ENCODE measurements at regions not wholly inside any gene's neighbourhood (a gene's known extent, or its start where the extent isn't known, plus 50 kb on each side); places are given as distances from the start of the nearest gene placed in this dataset.
A peak's percentile ranks its signal among the peaks of the same experiment; 100 is the strongest.

DNA sequence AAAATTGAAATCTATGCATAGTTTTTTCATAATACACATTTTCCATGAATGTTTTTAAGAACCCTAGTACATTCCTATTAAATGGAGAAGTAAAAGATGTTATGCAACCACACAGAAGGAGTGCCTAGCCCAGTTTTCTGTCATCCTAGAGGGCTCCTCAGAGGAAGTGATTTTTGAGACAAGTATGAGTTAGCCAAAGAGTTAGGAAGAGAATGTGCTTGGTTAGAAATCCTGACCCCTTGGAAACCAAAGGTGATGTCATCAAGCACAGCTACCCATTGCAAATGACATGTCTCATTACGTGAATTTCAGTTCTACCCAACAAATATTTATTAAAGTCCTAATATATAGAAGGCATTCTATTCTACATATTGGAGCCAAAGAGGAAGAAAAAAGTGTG lies 88.9 kb upstream of the TNFSF4 start:
- Histone ChIP-seq H3K27ac (ENCODE audit: low read depth, low read length) (no peak overlapping the region), H3K27me3 (ENCODE audit: control insufficient read depth in 2 of 2, insufficient read depth in 2 of 2, low read length in 2 of 2) (no peaks in the 10 kb centered on the region), H3K36me3 (ENCODE audit: control insufficient read depth in 2 of 3, insufficient read depth in 3 of 3, low read length in 3 of 3) (no peaks in the 10 kb centered on the region), H3K4me3 (ENCODE audit: low read length) (no peak overlapping the region), H3K4me1 (ENCODE audit: control insufficient read depth in 2 of 2, insufficient read depth in 2 of 2, low read length in 2 of 2) (peaks cover 0 to 6% of the 10 kb centered on the region in 2 donors), H3K9me3 (ENCODE audit: control insufficient read depth in 2 of 3, low read length in 3 of 3) (no peaks in the 10 kb centered on the region)
- H3K27ac Mint-ChIP-seq, result no peak overlapping the region
- peaks cover 1 to 14% (median 6%) of the 10 kb centered on the region in 5 donors for H3K36me3 Mint-ChIP-seq
- peaks cover 0 to 14% (median 1%) of the 10 kb centered on the region in 11 donors for H3K9me3 Mint-ChIP-seq
- ChIA-PET CTCF (no interaction called here), POLR2A (no interaction called here)
- H3K4me3 Mint-ChIP-seq, result no peak overlapping the region
- DNase-seq (no peak), ATAC-seq (peak; percentile 59)
- intact Hi-C loops (cut with micrococcal nuclease), result no loop called here
- H3K4me1 Mint-ChIP-seq, result peaks cover 14 to 28% (median 22%) of the 10 kb centered on the region in 7 donors
- peaks cover 0 to 30% (median 0%) of the 10 kb centered on the region in 5 donors for H3K27me3 Mint-ChIP-seq

DNA sequence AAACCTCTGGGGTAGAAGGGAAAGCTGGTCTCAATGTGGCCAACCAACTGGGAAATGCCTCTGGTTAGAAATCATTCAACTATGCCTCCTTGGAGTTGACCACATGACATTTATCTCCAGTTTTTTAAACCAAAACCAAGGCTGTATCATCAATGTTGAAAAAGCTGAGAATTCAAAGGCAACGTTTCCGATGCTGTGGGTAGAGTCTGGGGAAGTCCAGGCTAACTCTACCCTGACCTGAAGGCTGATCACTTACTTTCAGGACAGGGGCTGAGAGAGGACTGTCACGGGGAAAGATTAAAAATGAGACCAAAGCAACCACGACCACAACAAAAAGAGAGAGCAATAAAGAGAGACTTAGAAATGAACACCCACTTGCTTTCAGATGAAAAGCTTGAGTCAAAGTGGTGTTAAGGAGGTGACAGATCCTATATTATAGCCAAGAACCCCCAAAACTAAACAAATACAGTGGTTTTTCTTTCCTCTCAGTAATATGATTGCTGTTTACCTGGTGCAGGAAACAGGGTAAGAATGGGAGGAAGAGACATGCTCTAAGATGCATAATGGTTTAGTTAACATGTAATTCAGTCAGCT lies 90.8 kb upstream of the TNFSF4 start:
- H3K4me3 ChIP-seq (ENCODE audit: low read length), result no peak overlapping the region
- H3K9me3 ChIP-seq (ENCODE audit: control insufficient read depth in 2 of 3, low read length in 3 of 3), result no peaks in the 10 kb centered on the region
- Mint-ChIP-seq H3K27ac (peak overlapping the region in 2 of 9 donors; percentile 4 to 60), H3K27me3 (peaks cover 0 to 17% (median 0%) of the 10 kb centered on the region in 5 donors), H3K36me3 (peaks cover 0 to 9% (median 3%) of the 10 kb centered on the region in 5 donors), H3K4me1 (peaks cover 16 to 28% (median 20%) of the 10 kb centered on the region in 7 donors), H3K4me3 (peak overlapping the region in 3 of 10 donors; percentile 6 to 18 (median 11)), H3K9me3 (peaks cover 0 to 2% (median 0%) of the 10 kb centered on the region in 11 donors)
- no peaks in the 10 kb centered on the region for H3K27me3 ChIP-seq (ENCODE audit: control insufficient read depth in 2 of 2, insufficient read depth in 2 of 2, low read length in 2 of 2)
- peaks cover 0 to 6% of the 10 kb centered on the region in 2 donors for H3K4me1 ChIP-seq (ENCODE audit: control insufficient read depth in 2 of 2, insufficient read depth in 2 of 2, low read length in 2 of 2)
- no peaks in the 10 kb centered on the region for H3K36me3 ChIP-seq (ENCODE audit: control insufficient read depth in 2 of 3, insufficient read depth in 3 of 3, low read length in 3 of 3)
- DNase-seq (peak in 1 of 9 donors; percentile 37), ATAC-seq (peak; percentile 34)
- ChIA-PET POLR2A (no interaction called here), CTCF (no interaction called here)
- intact Hi-C loops (cut with micrococcal nuclease), result no loop called here
- no peak overlapping the region for H3K27ac ChIP-seq (ENCODE audit: low read depth, low read length)

DNA sequence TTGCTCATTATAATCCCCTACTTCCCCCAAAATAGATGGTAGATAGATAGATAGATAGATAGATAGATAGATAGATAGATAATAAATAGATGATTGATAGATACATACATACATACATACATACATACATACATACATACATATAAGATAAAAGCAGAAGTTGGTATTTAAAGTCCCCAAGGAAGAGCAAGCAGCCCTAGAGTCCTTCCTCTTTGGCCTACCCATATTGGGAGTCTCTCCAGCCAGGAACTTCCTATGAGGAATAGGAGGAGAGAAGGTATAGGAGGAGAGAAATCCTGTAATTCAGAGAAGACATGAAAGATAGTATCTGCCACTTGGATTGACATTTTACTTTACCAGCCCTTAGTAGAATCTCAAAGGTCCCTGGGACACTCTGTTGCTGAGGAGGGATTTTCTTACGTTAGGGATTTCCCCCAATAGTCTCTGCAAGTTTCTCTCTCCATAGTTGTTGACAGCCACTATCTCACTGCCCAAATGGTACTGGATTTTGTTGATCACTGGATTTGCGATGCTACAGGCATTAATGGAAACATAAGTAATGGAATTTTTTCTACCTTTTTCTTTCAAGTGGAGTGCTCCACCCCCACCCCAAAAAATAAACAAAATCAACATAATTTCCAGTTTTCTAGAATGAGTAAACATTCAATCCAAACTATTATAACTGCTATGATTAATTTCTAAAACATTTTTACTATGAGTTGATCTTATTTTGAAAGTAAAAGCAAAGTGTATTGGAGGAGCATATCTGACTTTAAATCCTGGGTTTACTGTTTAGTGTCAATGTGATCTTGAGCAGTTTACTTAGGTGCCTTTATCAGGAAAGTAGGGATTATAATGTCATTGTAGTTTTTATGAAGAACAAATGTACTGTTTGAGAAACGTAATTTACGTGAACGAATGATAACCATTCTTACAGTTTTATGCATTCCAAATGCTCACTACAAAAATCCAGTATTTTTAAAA lies 93.2 kb upstream of the TNFSF4 start:
- H3K36me3 Mint-ChIP-seq, result peaks cover 0 to 9% (median 1%) of the 10 kb centered on the region in 5 donors
- no peaks in the 10 kb centered on the region for H3K36me3 ChIP-seq (ENCODE audit: control insufficient read depth in 2 of 3, insufficient read depth in 3 of 3, low read length in 3 of 3)
- peaks cover 0 to 6% of the 10 kb centered on the region in 2 donors for H3K4me1 ChIP-seq (ENCODE audit: control insufficient read depth in 2 of 2, insufficient read depth in 2 of 2, low read length in 2 of 2)
- intact Hi-C loops (cut with micrococcal nuclease), result no loop called here
- no peak for DNase-seq
- H3K4me3 ChIP-seq (ENCODE audit: low read length), result no peak overlapping the region
- no peaks in the 10 kb centered on the region for H3K9me3 ChIP-seq (ENCODE audit: control insufficient read depth in 2 of 3, low read length in 3 of 3)
- H3K4me3 Mint-ChIP-seq, result no peak overlapping the region
- POLR2A ChIA-PET, result no interaction called here
- H3K9me3 Mint-ChIP-seq, result peaks cover 0 to 2% (median 0%) of the 10 kb centered on the region in 11 donors
- H3K27me3 ChIP-seq (ENCODE audit: control insufficient read depth in 2 of 2, insufficient read depth in 2 of 2, low read length in 2 of 2), result no peaks in the 10 kb centered on the region
- H3K27ac ChIP-seq (ENCODE audit: low read depth, low read length), result no peak overlapping the region
- peaks cover 0 to 10% (median 0%) of the 10 kb centered on the region in 5 donors for H3K27me3 Mint-ChIP-seq
- no peak overlapping the region for H3K27ac Mint-ChIP-seq
- ATAC-seq, result no peak
- CTCF ChIA-PET, result no interaction called here
- peaks cover 16 to 28% (median 20%) of the 10 kb centered on the region in 7 donors for H3K4me1 Mint-ChIP-seq

DNA sequence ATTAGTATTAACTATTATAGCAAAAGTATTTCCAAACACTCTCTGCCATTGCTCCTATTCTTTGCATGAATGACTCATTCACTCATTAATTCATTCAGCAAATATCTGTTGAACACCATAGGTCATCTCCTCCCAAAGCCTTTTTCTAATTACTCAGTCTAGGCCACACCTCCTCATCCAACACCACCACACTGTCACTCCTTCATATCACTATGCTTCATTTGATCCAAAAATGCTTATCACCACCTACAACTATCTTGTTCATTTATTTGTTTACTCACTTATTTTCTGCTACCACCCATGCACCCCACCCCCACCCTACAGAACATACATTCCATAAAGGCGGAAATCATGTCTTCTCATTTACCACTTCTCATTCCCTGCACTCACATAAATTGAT lies 94.4 kb upstream of the TNFSF4 start:
- DNase-seq (no peak), ATAC-seq (no peak)
- Mint-ChIP-seq H3K4me1 (peaks cover 13 to 28% (median 20%) of the 10 kb centered on the region in 7 donors), H3K36me3 (peaks cover 0 to 4% (median 0%) of the 10 kb centered on the region in 5 donors), H3K9me3 (no peaks in the 10 kb centered on the region), H3K27ac (no peak overlapping the region), H3K4me3 (no peak overlapping the region), H3K27me3 (peaks cover 0 to 6% (median 0%) of the 10 kb centered on the region in 5 donors)
- Histone ChIP-seq H3K4me3 (ENCODE audit: low read length) (no peak overlapping the region), H3K27me3 (ENCODE audit: control insufficient read depth in 2 of 2, insufficient read depth in 2 of 2, low read length in 2 of 2) (no peaks in the 10 kb centered on the region), H3K4me1 (ENCODE audit: control insufficient read depth in 2 of 2, insufficient read depth in 2 of 2, low read length in 2 of 2) (peaks cover 0 to 6% of the 10 kb centered on the region in 2 donors), H3K27ac (ENCODE audit: low read depth, low read length) (no peak overlapping the region), H3K36me3 (ENCODE audit: control insufficient read depth in 2 of 3, insufficient read depth in 3 of 3, low read length in 3 of 3) (no peaks in the 10 kb centered on the region), H3K9me3 (ENCODE audit: control insufficient read depth in 2 of 3, low read length in 3 of 3) (no peaks in the 10 kb centered on the region)
- ChIA-PET POLR2A (no interaction called here), CTCF (interaction anchor here (0.6 kb wide), 1 partner anchor 53 kb away, joined by 3 read pairs; no protein-coding TSS in a partner anchor)
- intact Hi-C loops (cut with micrococcal nuclease), result no loop called here

DNA sequence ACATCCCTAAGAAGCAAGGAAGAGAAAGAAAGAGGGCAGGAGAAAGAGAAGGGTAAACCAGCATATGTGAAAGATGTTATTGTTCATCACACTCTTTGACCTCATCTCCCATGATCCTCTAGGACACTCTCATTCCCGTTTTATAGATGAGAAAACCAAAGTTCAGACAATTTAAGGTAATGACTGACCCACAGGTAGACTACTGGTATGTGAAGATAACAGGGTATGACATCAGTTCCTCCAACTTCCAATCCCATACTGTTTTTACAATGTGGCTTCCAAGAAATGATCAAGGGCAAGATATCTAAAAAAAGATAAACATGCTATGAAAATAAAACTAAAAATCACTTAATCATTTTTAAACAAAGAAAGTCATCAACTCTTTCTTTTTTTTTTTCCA lies 95.2 kb upstream of the TNFSF4 start:
- peaks cover 12 to 23% (median 19%) of the 10 kb centered on the region in 7 donors for H3K4me1 Mint-ChIP-seq
- no peak overlapping the region for H3K4me3 Mint-ChIP-seq
- ChIA-PET POLR2A (no interaction called here), CTCF (no interaction called here)
- H3K9me3 Mint-ChIP-seq, result no peaks in the 10 kb centered on the region
- no peak overlapping the region for H3K27ac Mint-ChIP-seq
- ATAC-seq (no peak), DNase-seq (no peak)
- intact Hi-C loops (cut with micrococcal nuclease), result no loop called here
- H3K27me3 ChIP-seq (ENCODE audit: control insufficient read depth in 2 of 2, insufficient read depth in 2 of 2, low read length in 2 of 2), result no peaks in the 10 kb centered on the region
- H3K36me3 ChIP-seq (ENCODE audit: control insufficient read depth in 2 of 3, insufficient read depth in 3 of 3, low read length in 3 of 3), result no peaks in the 10 kb centered on the region
- no peak overlapping the region for H3K4me3 ChIP-seq (ENCODE audit: low read length)
- peaks cover 0 to 6% (median 0%) of the 10 kb centered on the region in 5 donors for H3K27me3 Mint-ChIP-seq
- no peak overlapping the region for H3K27ac ChIP-seq (ENCODE audit: low read depth, low read length)
- H3K36me3 Mint-ChIP-seq, result peaks cover 0 to 4% (median 0%) of the 10 kb centered on the region in 5 donors
- no peaks in the 10 kb centered on the region for H3K9me3 ChIP-seq (ENCODE audit: control insufficient read depth in 2 of 3, low read length in 3 of 3)
- H3K4me1 ChIP-seq (ENCODE audit: control insufficient read depth in 2 of 2, insufficient read depth in 2 of 2, low read length in 2 of 2), result peaks cover 0 to 6% of the 10 kb centered on the region in 2 donors

DNA sequence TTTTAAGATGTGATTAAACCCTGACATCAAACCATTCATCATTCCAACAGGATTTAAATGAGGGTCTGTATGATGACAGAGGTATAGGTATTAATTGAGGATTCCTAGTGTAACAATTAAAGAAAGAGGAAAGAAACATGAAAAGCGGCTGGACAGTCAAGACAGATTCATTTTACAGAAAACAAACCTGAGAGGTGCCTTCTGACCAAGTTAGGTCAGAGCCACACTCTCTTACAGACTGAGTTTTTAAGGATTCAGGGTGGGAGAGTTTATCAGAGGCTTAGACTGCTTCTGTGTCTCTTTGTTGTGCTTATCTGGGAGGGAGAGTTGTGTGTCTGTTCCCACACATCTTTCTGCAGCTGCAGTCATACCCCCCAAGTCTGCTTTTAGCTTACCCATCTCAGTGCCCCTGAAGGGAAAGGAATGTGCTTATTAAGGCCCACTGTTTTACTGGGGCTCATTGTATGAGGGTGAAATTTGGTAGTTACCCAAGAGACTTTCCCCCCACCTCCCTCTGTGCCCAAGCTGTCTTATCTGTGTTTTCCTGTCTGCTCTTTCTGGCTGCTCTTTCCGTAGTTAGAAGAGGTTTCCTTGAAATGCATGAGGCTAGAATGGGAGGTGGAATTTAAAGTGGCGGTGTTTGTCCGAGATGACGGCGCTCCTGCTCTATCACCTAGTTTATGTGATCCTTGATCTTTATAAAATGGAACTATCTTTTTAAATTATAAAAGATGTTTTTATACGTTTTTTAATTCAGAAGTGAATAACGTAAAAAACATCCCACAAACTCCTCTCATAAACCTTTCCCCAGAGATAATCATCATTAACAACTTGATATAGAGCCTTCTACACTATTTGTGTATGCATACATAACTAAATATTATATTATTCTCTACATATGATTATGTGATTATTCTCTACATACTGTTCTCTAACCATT lies 96.0 kb upstream of the TNFSF4 start:
- Histone ChIP-seq H3K9me3 (ENCODE audit: control insufficient read depth in 2 of 3, low read length in 3 of 3) (no peaks in the 10 kb centered on the region), H3K27me3 (ENCODE audit: control insufficient read depth in 2 of 2, insufficient read depth in 2 of 2, low read length in 2 of 2) (no peaks in the 10 kb centered on the region), H3K36me3 (ENCODE audit: control insufficient read depth in 2 of 3, insufficient read depth in 3 of 3, low read length in 3 of 3) (no peaks in the 10 kb centered on the region), H3K4me1 (ENCODE audit: control insufficient read depth in 2 of 2, insufficient read depth in 2 of 2, low read length in 2 of 2) (peaks cover 0 to 4% of the 10 kb centered on the region in 2 donors), H3K4me3 (ENCODE audit: low read length) (no peak overlapping the region), H3K27ac (ENCODE audit: low read depth, low read length) (no peak overlapping the region)
- ATAC-seq, result no peak
- intact Hi-C loops (cut with micrococcal nuclease), result no loop called here
- ChIA-PET POLR2A (no interaction called here), CTCF (no interaction called here)
- Mint-ChIP-seq H3K27ac (no peak overlapping the region), H3K4me3 (no peak overlapping the region), H3K9me3 (peaks cover 0 to 3% (median 0%) of the 10 kb centered on the region in 11 donors), H3K4me1 (peaks cover 6 to 15% (median 11%) of the 10 kb centered on the region in 7 donors), H3K36me3 (peaks cover 0 to 4% (median 0%) of the 10 kb centered on the region in 5 donors), H3K27me3 (peaks cover 0 to 6% (median 0%) of the 10 kb centered on the region in 5 donors)
- DNase-seq, result no peak
